HEK293 (cell line): ENCODE measurements at regions not wholly inside any gene's neighbourhood (a gene's known extent, or its start where the extent isn't known, plus 50 kb on each side); places are given as distances from the start of the nearest gene placed in this dataset.

ENCODE experiments used
- KLF1 ChIP-seq: fragments of 450-650 bp; formaldehyde crosslinking; IDR thresholded peaks from 2 replicates; pipeline ENCODE4 v1.5.1; 2016; ENCODE audit warnings: missing biosample characterization, missing genetic modification characterization
- SETDB1 ChIP-seq: IDR thresholded peaks from one replicate; pipeline ENCODE4 v1.6.1; 2017; ENCODE audit warnings: mild to moderate bottlenecking, low read length, moderate library complexity, mixed read lengths; ENCODE audit not compliant: insufficient read length
- ZBTB17 ChIP-seq: fragments of 450-650 bp; formaldehyde crosslinking; IDR thresholded peaks from 2 replicates; pipeline ENCODE4 v1.5.1; 2016; ENCODE audit warnings: missing biosample characterization, missing genetic modification characterization
- ZNF133 ChIP-seq: fragments of 450-650 bp; formaldehyde crosslinking; IDR thresholded peaks from 2 replicates; pipeline ENCODE4 v1.5.1; 2016; ENCODE audit warnings: missing biosample characterization, missing genetic modification characterization
- ZNF548 ChIP-seq: fragments of 450-650 bp; formaldehyde crosslinking; IDR thresholded peaks from 2 replicates; pipeline ENCODE4 v1.5.1; 2016; ENCODE audit warnings: missing biosample characterization, missing genetic modification characterization
- ZNF549 ChIP-seq: fragments of 450-650 bp; IDR thresholded peaks from 2 replicates; pipeline ENCODE4 v1.5.1; 2018; ENCODE audit warnings: missing biosample characterization, missing genetic modification characterization, mild to moderate bottlenecking, inconsistent platforms, moderate library complexity
- TF ChIP-seq, protein P1 (sequence below): fragments of 450-650 bp; formaldehyde crosslinking; IDR thresholded peaks from 2 replicates; pipeline ENCODE4 v1.5.1; 2016; ENCODE audit warnings: missing biosample characterization, missing genetic modification characterization
- TF ChIP-seq, protein P2 (sequence below): fragments of 450-650 bp; formaldehyde crosslinking; IDR thresholded peaks from 2 replicates; pipeline ENCODE4 v1.5.1; 2016; ENCODE audit warnings: missing biosample characterization, missing genetic modification characterization
- TF ChIP-seq, protein P3 (sequence below): fragments of 450-650 bp; formaldehyde crosslinking; IDR thresholded peaks from 2 replicates; pipeline ENCODE4 v1.5.1; 2016; ENCODE audit warnings: missing biosample characterization, missing genetic modification characterization
- TF ChIP-seq, protein P4 (sequence below): fragments of 450-650 bp; formaldehyde crosslinking; IDR thresholded peaks from 2 replicates; pipeline ENCODE4 v1.5.1; 2016; ENCODE audit warnings: missing biosample characterization, missing genetic modification characterization, low read depth
- TF ChIP-seq, protein P5 (sequence below): fragments of 450-650 bp; formaldehyde crosslinking; IDR thresholded peaks from 2 replicates; pipeline ENCODE4 v1.5.1; 2016; ENCODE audit warnings: missing biosample characterization, missing genetic modification characterization

DNA sequence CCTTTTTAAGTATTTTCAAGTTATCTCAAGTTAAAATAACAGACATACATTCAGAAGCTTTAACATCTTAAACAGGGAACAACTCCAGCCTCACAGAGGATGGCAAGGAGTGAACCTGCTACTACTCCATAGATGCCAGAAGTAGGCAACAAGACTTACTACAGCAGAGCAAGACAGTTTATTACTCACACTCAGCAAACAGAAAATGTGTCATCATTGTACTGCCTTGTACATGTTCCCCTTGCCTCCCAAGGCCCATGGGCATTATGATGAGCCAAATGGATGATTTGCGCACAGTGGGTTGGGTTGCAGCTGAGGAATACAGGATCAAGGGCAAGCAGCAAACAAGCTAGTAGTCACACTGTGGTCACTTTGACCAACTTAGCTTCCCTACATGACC is 80.6 kb upstream of the VRK2 start:
- TF ChIP-seq, protein P1, sequence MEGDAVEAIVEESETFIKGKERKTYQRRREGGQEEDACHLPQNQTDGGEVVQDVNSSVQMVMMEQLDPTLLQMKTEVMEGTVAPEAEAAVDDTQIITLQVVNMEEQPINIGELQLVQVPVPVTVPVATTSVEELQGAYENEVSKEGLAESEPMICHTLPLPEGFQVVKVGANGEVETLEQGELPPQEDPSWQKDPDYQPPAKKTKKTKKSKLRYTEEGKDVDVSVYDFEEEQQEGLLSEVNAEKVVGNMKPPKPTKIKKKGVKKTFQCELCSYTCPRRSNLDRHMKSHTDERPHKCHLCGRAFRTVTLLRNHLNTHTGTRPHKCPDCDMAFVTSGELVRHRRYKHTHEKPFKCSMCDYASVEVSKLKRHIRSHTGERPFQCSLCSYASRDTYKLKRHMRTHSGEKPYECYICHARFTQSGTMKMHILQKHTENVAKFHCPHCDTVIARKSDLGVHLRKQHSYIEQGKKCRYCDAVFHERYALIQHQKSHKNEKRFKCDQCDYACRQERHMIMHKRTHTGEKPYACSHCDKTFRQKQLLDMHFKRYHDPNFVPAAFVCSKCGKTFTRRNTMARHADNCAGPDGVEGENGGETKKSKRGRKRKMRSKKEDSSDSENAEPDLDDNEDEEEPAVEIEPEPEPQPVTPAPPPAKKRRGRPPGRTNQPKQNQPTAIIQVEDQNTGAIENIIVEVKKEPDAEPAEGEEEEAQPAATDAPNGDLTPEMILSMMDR, result no peak
- TF ChIP-seq ZNF549 (tag by site-specific recombination) (no peak), KLF1 (no peak), ZNF548 (tag by site-specific recombination) (no peak), ZNF133 (tag by site-specific recombination) (no peak), ZBTB17 (tag by site-specific recombination) (no peak), SETDB1 (no peak)
- TF ChIP-seq, protein P2, sequence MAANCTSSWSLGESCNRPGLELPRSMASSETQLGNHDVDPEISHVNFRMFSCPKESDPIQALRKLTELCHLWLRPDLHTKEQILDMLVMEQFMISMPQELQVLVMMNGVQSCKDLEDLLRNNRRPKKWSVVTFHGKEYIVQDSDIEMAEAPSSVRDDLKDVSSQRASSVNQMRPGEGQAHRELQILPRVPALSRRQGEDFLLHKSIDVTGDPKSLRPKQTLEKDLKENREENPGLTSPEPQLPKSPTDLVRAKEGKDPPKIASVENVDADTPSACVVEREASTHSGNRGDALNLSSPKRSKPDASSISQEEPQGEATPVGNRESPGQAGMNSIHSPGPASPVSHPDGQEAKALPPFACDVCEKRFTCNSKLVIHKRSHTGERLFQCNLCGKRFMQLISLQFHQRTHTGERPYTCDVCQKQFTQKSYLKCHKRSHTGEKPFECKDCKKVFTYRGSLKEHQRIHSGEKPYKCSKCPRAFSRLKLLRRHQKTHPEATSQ (tag by site-specific recombination), result no peak
- TF ChIP-seq, protein P3, sequence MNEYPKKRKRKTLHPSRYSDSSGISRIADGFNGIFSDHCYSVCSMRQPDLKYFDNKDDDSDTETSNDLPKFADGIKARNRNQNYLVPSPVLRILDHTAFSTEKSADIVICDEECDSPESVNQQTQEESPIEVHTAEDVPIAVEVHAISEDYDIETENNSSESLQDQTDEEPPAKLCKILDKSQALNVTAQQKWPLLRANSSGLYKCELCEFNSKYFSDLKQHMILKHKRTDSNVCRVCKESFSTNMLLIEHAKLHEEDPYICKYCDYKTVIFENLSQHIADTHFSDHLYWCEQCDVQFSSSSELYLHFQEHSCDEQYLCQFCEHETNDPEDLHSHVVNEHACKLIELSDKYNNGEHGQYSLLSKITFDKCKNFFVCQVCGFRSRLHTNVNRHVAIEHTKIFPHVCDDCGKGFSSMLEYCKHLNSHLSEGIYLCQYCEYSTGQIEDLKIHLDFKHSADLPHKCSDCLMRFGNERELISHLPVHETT (tag by site-specific recombination), result no peak
- TF ChIP-seq, protein P4, sequence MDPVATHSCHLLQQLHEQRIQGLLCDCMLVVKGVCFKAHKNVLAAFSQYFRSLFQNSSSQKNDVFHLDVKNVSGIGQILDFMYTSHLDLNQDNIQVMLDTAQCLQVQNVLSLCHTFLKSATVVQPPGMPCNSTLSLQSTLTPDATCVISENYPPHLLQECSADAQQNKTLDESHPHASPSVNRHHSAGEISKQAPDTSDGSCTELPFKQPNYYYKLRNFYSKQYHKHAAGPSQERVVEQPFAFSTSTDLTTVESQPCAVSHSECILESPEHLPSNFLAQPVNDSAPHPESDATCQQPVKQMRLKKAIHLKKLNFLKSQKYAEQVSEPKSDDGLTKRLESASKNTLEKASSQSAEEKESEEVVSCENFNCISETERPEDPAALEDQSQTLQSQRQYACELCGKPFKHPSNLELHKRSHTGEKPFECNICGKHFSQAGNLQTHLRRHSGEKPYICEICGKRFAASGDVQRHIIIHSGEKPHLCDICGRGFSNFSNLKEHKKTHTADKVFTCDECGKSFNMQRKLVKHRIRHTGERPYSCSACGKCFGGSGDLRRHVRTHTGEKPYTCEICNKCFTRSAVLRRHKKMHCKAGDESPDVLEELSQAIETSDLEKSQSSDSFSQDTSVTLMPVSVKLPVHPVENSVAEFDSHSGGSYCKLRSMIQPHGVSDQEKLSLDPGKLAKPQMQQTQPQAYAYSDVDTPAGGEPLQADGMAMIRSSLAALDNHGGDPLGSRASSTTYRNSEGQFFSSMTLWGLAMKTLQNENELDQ (tag by site-specific recombination), result no peak
- TF ChIP-seq, protein P5, sequence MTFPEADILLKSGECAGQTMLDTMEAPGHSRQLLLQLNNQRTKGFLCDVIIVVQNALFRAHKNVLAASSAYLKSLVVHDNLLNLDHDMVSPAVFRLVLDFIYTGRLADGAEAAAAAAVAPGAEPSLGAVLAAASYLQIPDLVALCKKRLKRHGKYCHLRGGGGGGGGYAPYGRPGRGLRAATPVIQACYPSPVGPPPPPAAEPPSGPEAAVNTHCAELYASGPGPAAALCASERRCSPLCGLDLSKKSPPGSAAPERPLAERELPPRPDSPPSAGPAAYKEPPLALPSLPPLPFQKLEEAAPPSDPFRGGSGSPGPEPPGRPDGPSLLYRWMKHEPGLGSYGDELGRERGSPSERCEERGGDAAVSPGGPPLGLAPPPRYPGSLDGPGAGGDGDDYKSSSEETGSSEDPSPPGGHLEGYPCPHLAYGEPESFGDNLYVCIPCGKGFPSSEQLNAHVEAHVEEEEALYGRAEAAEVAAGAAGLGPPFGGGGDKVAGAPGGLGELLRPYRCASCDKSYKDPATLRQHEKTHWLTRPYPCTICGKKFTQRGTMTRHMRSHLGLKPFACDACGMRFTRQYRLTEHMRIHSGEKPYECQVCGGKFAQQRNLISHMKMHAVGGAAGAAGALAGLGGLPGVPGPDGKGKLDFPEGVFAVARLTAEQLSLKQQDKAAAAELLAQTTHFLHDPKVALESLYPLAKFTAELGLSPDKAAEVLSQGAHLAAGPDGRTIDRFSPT (tag by site-specific recombination), result no peak
